Kidney epithelial cell (primary cell): ENCODE measurements at regions not wholly inside any gene's neighbourhood (a gene's known extent, or its start where the extent isn't known, plus 50 kb on each side); places are given as distances from the start of the nearest gene placed in this dataset.

Experiments
- DNase-seq: peaks from one replicate; pipeline ENCODE4 v3.0.0-alpha.2; 2010; ENCODE audit warnings: low read depth
- H3K27me3 ChIP-seq: 2 replicates; pipeline ENCODE4 v1.6.0; 2011; ENCODE audit warnings: low read length; ENCODE audit not compliant: control insufficient read depth, insufficient read depth
- H3K36me3 ChIP-seq: 2 replicates; pipeline ENCODE4 v1.5.1; 2011; ENCODE audit warnings: low read length; ENCODE audit not compliant: control insufficient read depth, insufficient read depth
- H3K4me3 ChIP-seq: 2 replicates; pipeline ENCODE4 v1.5.1; 2011; ENCODE audit warnings: low read depth, mild to moderate bottlenecking, control low read depth, low read length
- CTCF ChIP-seq: IDR thresholded peaks from 2 replicates; pipeline ENCODE4 v1.5.1; 2011; ENCODE audit warnings: mild to moderate bottlenecking, moderate library complexity, low read length, control low read depth, inconsistent platforms; ENCODE audit not compliant: insufficient read depth, poor library complexity, severe bottlenecking

- H3K4me3 ChIP-seq: no peak overlapping the region
- no peaks in the 10 kb centered on the region for H3K27me3 ChIP-seq
- no peak for TF ChIP-seq CTCF
- DNase-seq: no peak
- no peaks in the 10 kb centered on the region for H3K36me3 ChIP-seq
These were observed 112.7 kb upstream of the SLC35G4 start for GRCh38 chr18:11496526-11497172.

- H3K4me3 ChIP-seq: no peak overlapping the region
- no peak for DNase-seq
- H3K36me3 ChIP-seq: no peaks in the 10 kb centered on the region
- TF ChIP-seq CTCF: no peak
- no peaks in the 10 kb centered on the region for H3K27me3 ChIP-seq
These were observed 114.0 kb upstream of the SLC35G4 start for GRCh38 chr18:11495441-11495840.

DNA sequence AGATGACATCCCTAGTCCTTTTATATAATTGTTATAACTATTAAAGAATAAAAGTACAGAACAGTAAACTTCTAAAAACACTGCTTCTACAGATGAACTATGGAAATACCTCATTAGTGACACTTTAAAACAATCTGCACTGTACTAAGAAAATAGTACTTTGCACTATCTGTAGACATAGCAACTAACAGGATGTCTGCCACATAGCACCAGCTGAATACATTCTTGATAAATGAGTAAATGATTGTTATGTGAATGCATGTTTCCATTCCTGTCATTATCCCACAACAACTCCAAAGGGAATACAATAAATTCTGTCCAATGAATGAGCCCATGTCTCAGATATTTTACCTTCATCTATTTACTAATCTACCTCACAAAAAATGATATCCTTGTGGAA is 115.3 kb upstream of the SLC35G4 start:
- DNase-seq: no peak

GRCh38 chr18:11489266-11489899 is 120.0 kb upstream of the SLC35G4 start:
- H3K36me3 ChIP-seq: no peaks in the 10 kb centered on the region
- no peak for TF ChIP-seq CTCF

More for the DNA sequence above, 115.3 kb upstream of the SLC35G4 start:
- no peaks in the 10 kb centered on the region for H3K27me3 ChIP-seq
- no peak for TF ChIP-seq CTCF
- H3K4me3 ChIP-seq: no peak overlapping the region
- no peaks in the 10 kb centered on the region for H3K36me3 ChIP-seq

GRCh38 chr18:11488175-11488574 is 121.2 kb upstream of the SLC35G4 start:
- TF ChIP-seq CTCF: no peak
- Histone ChIP-seq H3K27me3 (no peaks in the 10 kb centered on the region), H3K4me3 (no peak overlapping the region), H3K36me3 (no peaks in the 10 kb centered on the region)
- DNase-seq: no peak

More at GRCh38 chr18:11489266-11489899, 120.0 kb upstream of the SLC35G4 start:
- no peak overlapping the region for H3K4me3 ChIP-seq
- DNase-seq: no peak
- H3K27me3 ChIP-seq: no peaks in the 10 kb centered on the region

DNA sequence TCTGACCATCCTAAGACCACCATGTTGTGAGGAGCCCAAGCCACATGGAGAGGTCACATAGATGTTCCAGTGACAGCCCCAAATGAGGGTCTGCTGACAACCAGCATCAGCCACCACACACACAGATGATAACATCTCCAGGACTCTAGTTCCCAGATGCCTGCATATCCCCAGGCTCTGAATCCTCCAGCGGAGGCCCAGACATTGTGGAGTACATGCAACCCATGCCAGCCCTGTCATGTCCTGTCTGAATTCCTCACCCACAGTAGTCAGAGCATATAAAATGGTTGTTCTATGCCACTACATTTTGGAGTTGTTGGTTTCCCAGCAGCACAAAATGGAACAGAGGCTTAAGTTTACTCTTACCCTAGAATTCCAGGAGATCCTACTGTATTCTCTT is 122.0 kb upstream of the SLC35G4 start:
- no peak for DNase-seq
- H3K4me3 ChIP-seq: no peak overlapping the region
- no peak for TF ChIP-seq CTCF
- H3K36me3 ChIP-seq: no peaks in the 10 kb centered on the region
- H3K27me3 ChIP-seq: no peaks in the 10 kb centered on the region
